ENCODE measurements at regions not wholly inside any gene's neighbourhood (a gene's known extent, or its start where the extent isn't known, plus 50 kb on each side); places are given as distances from the start of the nearest gene placed in this dataset.

DNA sequence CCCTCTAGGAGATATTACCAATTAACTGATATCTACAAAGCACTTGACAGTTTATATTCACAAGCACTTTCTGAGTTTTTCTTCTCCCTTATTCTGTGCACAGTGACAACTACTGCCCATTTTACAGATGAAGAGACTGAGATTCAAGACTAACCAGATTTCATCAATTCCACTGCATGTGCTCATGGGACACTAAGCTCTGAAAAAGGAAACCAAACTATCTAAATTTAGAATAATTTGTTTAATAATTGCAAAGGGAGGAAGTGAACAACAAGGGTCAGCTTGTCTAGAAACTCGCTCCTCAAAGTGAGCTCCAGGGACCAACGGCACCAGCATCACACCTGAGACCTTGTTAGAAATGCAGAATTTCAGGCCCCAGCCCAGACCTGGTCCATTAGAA lies 50.8 kb upstream of the MYLIP start:
- DNase-seq (ENCODE audit: low spot score, unreplicated experiment), result no peak

DNA sequence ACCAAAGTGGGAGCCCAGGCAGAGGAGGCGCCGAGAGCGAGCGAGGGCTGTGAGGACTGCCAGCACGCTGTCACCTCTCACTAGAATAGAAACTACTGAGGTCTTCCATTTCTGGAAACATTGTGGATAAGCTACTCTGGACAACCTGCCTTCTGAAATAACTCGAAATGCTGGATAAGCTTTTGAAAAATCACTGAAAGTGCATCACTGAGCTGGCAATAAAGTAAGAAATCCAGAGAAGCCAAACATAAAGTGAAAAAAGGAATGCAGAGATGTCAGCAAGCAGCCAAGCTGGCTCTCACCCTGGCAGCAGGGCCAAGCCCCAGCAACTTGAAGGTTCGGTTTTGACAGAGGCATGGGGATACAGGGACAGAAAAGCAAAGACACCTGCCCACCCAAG lies 59.2 kb upstream of the MYLIP start:
- TF ChIP-seq CTCF (IDR thresholded peaks at IDR 0.05; ENCODE audit: unreplicated experiment), result no peak
- H3K36me3 Mint-ChIP-seq (ENCODE audit: insufficient read depth), result no peaks in the 10 kb centered on the region
- no peak overlapping the region for H3K4me3 Mint-ChIP-seq (ENCODE audit: low read depth)
- peaks cover under 1% of the 10 kb centered on the region for H3K4me1 Mint-ChIP-seq (ENCODE audit: low read depth)
- no peak overlapping the region for H3K27ac Mint-ChIP-seq
- peaks cover 23% of the 10 kb centered on the region for H3K27me3 Mint-ChIP-seq
- DNase-seq (ENCODE audit: low spot score, unreplicated experiment), result no peak
- H3K9me3 Mint-ChIP-seq (ENCODE audit: low read depth), result no peaks in the 10 kb centered on the region

More for the DNA sequence above, 50.8 kb upstream of the MYLIP start:
- H3K36me3 Mint-ChIP-seq (ENCODE audit: insufficient read depth), result no peaks in the 10 kb centered on the region
- peaks cover 23% of the 10 kb centered on the region for H3K27me3 Mint-ChIP-seq
- no peaks in the 10 kb centered on the region for H3K9me3 Mint-ChIP-seq (ENCODE audit: low read depth)
- H3K4me1 Mint-ChIP-seq (ENCODE audit: low read depth), result no peaks in the 10 kb centered on the region
- no peak for TF ChIP-seq CTCF (IDR thresholded peaks at IDR 0.05; ENCODE audit: unreplicated experiment)
- no peak overlapping the region for H3K27ac Mint-ChIP-seq
- no peak overlapping the region for H3K4me3 Mint-ChIP-seq (ENCODE audit: low read depth)

GRCh38 chr6:16069222-16069621 lies 59.7 kb upstream of the MYLIP start:
- Mint-ChIP-seq H3K27me3 (peaks cover 26% of the 10 kb centered on the region), H3K4me1 (ENCODE audit: low read depth) (peaks cover 3% of the 10 kb centered on the region), H3K27ac (no peak overlapping the region), H3K4me3 (ENCODE audit: low read depth) (no peak overlapping the region), H3K9me3 (ENCODE audit: low read depth) (no peaks in the 10 kb centered on the region), H3K36me3 (ENCODE audit: insufficient read depth) (no peaks in the 10 kb centered on the region)
- DNase-seq (ENCODE audit: low spot score, unreplicated experiment), result no peak
- no peak for TF ChIP-seq CTCF (IDR thresholded peaks at IDR 0.05; ENCODE audit: unreplicated experiment)

DNA sequence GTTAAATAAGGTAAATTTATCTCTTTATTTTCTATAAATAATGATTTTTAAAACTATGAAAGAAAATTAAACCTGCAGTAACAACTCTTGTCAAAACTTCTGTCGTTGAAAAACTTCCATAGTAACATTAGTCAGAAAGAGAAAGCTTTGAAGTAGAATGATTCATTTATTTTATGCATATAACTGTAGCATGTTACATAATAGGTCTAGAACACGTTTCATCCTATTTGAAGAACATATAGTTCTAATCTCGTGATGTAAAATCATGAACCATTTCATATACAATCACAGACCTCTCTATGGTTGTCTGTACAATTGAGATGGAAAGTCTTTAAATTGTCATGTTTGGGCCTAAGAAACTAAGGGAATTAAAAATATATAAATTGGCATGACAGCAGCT lies 61.3 kb upstream of the MYLIP start:
- H3K4me3 Mint-ChIP-seq (ENCODE audit: low read depth), result no peak overlapping the region
- H3K36me3 Mint-ChIP-seq (ENCODE audit: insufficient read depth), result no peaks in the 10 kb centered on the region
- peaks cover 3% of the 10 kb centered on the region for H3K4me1 Mint-ChIP-seq (ENCODE audit: low read depth)
- no peak for DNase-seq (ENCODE audit: low spot score, unreplicated experiment)
- peaks cover 21% of the 10 kb centered on the region for H3K27me3 Mint-ChIP-seq
- H3K9me3 Mint-ChIP-seq (ENCODE audit: low read depth), result no peaks in the 10 kb centered on the region
- TF ChIP-seq CTCF (IDR thresholded peaks at IDR 0.05; ENCODE audit: unreplicated experiment), result no peak
- no peak overlapping the region for H3K27ac Mint-ChIP-seq

DNA sequence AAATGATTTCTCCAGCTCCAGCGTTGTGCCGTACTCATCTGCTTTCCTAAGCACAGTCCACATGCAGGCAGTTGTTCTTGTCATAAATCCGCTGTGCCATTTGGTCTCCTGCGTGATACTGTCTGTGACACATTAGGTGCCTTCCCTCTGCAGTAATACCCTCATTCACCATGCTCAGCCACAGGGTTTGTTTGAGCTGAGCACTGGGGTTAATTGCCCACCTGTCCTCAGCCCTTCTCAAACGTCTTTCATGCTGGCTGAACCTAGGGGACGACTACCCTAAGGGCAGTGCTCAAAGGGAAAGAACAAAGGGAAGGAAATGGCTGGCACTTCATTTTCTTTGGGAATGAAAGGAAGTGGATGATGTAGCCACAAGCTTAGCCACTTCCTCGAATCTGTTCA lies 64.2 kb upstream of the MYLIP start:
- H3K4me3 Mint-ChIP-seq (ENCODE audit: low read depth), result no peak overlapping the region
- no peak for TF ChIP-seq CTCF (IDR thresholded peaks at IDR 0.05; ENCODE audit: unreplicated experiment)
- peak overlapping the region; percentile 41 for H3K27ac Mint-ChIP-seq

More for the DNA sequence above, 64.2 kb upstream of the MYLIP start:
- Mint-ChIP-seq H3K9me3 (ENCODE audit: low read depth) (no peaks in the 10 kb centered on the region), H3K4me1 (ENCODE audit: low read depth) (peaks cover 4% of the 10 kb centered on the region), H3K36me3 (ENCODE audit: insufficient read depth) (no peaks in the 10 kb centered on the region), H3K27me3 (peaks cover 22% of the 10 kb centered on the region)
- DNase-seq (ENCODE audit: low spot score, unreplicated experiment), result no peak
